ENCODE measurements at regions not wholly inside any gene's neighbourhood (a gene's known extent, or its start where the extent isn't known, plus 50 kb on each side); places are given as distances from the start of the nearest gene placed in this dataset.
"Not testable (repeated sequence)": the region's sequence is repeated elsewhere in the genome, so short reads cannot be mapped to it uniquely, and the experiment has no call there.

DNA sequence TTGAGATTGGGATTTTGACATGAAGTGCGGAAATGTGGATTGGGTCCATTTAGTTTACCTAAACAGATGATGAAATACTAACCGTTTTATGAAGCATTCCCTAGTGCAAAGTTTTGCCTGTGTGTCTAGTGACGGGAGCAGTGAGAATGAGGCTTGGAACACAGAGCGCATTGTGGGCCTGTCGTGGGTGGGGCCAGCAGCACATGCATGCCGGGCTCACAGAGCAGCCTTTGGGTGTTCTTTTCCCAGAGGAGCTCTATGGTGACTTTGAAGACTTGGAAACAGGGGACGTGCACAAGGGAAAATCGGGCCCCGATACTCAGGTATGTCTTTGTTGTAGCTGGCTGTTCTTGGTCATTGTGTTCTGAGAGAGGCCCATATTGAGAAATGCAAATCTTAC is 388.1 kb downstream of the GOLGA6L6 start:
- DNase-seq: not testable (repeated sequence)

DNA sequence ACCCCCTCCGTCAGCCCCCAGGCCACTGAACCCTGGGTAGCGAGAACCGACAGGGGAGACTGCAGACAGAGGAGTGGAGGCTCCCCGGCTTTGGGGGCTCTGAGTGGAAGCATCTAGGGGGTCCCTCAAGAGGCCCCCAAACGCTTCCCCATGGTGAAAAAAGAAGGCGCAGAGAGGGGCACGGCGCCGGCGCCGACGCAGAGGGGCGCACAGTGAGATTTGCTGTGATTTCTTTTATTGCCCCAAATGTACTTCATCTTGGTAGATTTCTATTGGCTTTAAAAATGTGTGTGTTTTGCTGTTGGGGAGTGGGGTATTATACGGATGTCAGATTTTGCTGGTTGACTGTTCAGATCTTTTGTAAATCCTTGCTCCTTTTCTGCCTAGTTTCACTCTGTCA is 392.9 kb downstream of the GOLGA6L6 start:
- not testable (repeated sequence) for DNase-seq

DNA sequence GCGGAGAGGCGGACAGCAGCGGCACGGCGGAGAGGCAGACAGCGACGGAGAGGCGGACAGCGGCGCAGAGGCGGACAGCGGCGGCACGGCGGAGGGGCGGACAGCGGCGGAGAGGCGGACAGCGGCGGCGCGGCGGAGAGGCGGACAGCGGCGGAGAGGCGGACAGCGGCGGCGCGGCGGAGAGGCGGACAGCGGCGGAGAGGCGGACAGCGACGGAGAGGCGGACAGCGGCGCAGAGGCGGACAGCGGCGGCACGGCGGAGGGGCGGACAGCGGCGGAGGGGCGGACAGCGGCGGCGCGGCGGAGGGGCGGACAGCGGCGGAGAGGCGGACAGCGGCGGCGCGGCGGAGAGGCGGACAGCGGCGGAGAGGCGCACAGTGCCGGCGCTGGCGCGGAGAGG is 393.6 kb downstream of the GOLGA6L6 start:
- not testable (repeated sequence) for DNase-seq

GRCh38 chr15:20144333-20145036 is 397.1 kb downstream of the GOLGA6L6 start:
- not testable (repeated sequence) for DNase-seq

DNA sequence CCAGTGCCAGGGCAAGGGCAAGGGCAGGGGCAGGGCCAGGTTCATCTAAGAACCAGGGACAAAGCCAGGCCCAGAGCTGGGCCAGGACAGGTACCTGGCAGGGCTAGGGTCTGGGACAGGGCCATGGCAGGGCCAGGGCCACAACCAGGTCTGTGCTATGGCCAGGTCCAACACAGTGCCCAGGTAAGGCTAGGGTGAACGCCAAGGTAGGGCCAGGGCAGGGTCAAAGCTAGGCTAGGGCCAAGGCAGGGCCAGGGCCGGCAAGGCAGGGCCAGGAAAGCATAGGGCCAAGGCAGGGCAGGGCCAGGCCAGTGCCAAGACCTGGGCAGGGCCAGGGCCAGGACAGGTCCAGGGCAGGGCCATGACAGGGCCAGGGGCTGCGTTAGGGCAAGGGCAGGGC is 398.7 kb downstream of the GOLGA6L6 start:
- DNase-seq: not testable (repeated sequence)

DNA sequence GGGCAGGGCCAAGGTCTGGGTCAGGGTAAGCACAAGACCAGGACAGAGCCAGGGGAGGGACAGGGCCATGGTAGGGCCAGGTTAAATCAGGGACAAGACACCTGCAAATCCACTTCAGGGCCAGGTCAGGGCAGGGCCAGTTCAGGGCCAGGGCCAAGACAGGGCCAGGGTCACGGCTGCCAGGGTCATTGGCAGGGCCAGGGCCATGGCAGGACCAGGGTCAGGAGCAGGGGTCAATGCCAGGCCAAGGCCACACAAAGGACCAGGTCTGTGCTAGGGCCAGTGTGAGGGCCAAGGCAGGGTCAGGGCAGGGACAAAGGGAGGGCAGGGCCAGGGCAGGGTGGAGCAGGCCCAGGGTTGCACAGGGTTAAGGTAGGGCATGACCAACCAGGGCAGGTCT is 399.2 kb downstream of the GOLGA6L6 start:
- not testable (repeated sequence) for DNase-seq

- DNase-seq: not testable (repeated sequence)
Measured at GRCh38 chr15:20124668-20125067, 416.9 kb downstream of the GOLGA6L6 start.

DNA sequence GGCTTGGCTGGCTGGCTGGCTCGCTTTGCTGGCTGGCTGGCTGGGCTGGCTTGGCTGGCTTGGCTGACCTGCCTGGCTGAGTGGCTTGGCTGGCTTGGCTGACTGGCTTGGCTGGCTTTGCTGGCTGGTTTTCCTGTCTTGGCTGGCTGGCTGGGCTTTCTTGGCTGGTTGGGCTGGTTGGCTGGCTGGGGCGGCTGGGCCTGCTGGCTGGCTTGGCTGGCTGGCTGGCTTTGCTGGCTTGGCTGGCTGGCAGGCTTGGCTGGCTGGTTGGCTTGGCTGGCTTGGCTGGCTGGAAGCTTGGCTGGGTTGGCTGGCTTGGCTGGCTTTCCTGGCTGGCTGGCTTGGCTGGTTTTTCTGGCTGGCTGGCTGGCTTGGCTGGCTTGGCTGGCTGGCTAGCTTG is 435.6 kb downstream of the GOLGA6L6 start:
- no peak for DNase-seq

- DNase-seq: not testable (repeated sequence)
Measured at GRCh38 chr15:20105011-20105990, 436.3 kb downstream of the GOLGA6L6 start.

GRCh38 chr15:20104551-20104950 is 437.0 kb downstream of the GOLGA6L6 start:
- not testable (repeated sequence) for DNase-seq

GRCh38 chr15:20102862-20103261 is 438.7 kb downstream of the GOLGA6L6 start:
- DNase-seq: not testable (repeated sequence)

GRCh38 chr15:20102209-20102608 is 439.4 kb downstream of the GOLGA6L6 start:
- DNase-seq: not testable (repeated sequence)

DNA sequence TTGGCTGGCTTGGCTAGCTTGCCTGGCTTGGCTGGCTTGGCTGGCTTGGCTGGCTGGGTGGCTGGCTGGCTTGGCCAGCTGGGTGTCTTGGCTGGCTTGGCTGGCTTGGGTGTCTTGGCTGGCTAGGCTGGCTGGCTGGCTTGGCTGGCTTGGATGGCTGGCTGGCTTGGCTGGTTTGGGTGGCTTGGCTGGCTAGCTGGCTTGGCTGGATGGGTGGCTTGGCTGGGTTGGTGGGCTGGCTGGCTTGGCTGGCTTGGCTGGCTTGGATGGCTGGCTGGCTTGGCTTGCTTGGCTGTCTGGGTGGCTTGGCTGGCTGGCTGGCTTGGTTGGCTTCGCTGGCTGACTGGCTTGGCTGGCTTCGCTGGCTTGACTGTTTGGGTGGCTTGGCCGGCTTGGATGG is 440.3 kb downstream of the GOLGA6L6 start:
- DNase-seq: not testable (repeated sequence)

- DNase-seq: not testable (repeated sequence)
Measured at GRCh38 chr15:20100604-20101270, 440.9 kb downstream of the GOLGA6L6 start.

- DNase-seq: not testable (repeated sequence)
Measured at GRCh38 chr15:20095699-20096303, 445.8 kb downstream of the GOLGA6L6 start.

DNA sequence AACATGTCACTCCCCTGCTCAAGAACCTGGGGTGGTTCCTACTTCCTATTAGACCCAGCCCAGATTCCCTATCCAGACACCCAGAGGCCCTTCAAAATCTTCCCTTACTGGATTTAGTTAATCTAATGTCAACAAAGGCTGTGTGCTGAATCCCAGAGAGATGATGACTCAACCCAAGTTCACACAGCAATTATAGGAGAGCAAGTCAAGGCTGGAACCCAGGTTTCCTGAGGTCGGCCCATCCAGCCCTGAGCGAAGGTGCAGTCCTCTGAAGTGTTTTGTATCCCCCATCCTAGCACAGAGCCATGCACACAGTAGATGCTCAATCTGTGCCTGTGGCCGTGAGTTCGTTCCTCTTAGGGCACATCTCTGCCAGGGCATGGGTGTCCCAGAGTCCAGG is 452.1 kb downstream of the GOLGA6L6 start:
- DNase-seq: not testable (repeated sequence)

DNA sequence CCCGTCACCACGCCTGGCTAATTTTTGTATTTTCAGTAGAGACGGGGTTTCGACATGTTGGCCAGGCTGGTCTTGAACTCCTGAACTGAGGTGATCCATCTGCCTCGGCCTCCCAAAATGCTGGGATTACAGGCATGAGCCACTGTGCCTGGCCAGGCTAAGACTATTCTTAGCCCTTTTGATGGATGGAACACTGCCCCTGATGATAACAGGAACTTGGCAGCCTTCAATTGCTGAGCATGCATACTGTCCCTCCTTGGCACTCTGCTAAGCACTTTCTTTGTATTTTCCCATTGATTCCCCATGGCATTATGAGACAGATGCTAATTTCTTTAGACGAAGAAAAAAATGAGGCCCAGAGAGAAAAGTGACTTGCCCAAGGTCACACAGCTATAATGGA is 457.6 kb downstream of the GOLGA6L6 start:
- DNase-seq: not testable (repeated sequence)

GRCh38 chr15:20074082-20074481 is 467.5 kb downstream of the GOLGA6L6 start:
- DNase-seq: not testable (repeated sequence)

DNA sequence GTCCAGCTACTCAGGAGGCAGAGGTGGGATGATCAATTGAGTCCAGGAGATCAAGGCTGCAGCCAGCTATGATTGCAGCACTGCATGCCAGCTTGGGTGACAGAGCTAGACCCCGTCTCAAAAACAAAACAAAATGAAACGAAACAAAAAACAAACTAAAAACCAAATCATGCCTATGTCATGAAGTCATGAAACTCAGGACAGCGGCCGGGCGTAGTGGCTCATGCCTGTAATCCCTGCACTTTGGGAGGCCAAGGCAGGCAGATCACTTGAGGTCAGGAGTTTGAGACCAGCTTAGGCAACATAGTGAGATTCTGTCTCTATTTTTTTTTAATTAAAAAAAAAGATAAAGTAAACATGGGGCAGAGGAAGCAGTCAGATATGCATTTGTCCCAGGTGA is 472.6 kb downstream of the GOLGA6L6 start:
- not testable (repeated sequence) for DNase-seq

GRCh38 chr15:20066173-20066572 is 475.4 kb downstream of the GOLGA6L6 start:
- not testable (repeated sequence) for DNase-seq

DNA sequence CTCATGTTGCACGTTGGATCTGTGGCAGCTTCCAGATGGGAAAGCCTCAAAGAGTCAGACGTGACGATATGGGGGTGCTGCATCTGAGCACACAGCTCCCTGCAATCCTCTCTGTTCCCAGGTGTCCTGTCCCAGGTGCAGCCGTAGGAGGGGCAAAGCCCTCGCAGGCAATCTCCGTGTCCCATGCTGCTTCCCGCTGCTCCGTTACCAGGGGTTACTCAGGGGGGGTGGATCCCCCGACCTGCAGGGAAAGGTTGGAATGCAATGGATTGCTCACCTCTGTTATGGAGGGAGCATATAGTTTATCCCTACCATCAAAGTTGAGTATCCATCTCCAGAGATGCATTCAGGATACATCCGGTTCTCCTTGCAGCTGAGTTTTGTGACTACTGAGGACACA is 476.1 kb downstream of the GOLGA6L6 start:
- not testable (repeated sequence) for DNase-seq

- not testable (repeated sequence) for DNase-seq
Measured at GRCh38 chr15:20063167-20063566, 478.4 kb downstream of the GOLGA6L6 start.

- not testable (repeated sequence) for DNase-seq
Measured at GRCh38 chr15:20060838-20061237, 480.8 kb downstream of the GOLGA6L6 start.

Measured in NCI-H524 (cell line).